ENCODE measurements at regions not wholly inside any gene's neighbourhood (a gene's known extent, or its start where the extent isn't known, plus 50 kb on each side); places are given as distances from the start of the nearest gene placed in this dataset.

- TF ChIP-seq, protein P1, sequence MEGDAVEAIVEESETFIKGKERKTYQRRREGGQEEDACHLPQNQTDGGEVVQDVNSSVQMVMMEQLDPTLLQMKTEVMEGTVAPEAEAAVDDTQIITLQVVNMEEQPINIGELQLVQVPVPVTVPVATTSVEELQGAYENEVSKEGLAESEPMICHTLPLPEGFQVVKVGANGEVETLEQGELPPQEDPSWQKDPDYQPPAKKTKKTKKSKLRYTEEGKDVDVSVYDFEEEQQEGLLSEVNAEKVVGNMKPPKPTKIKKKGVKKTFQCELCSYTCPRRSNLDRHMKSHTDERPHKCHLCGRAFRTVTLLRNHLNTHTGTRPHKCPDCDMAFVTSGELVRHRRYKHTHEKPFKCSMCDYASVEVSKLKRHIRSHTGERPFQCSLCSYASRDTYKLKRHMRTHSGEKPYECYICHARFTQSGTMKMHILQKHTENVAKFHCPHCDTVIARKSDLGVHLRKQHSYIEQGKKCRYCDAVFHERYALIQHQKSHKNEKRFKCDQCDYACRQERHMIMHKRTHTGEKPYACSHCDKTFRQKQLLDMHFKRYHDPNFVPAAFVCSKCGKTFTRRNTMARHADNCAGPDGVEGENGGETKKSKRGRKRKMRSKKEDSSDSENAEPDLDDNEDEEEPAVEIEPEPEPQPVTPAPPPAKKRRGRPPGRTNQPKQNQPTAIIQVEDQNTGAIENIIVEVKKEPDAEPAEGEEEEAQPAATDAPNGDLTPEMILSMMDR (IDR thresholded peaks at IDR 0.05), result no peak
- no peak for TF ChIP-seq POLR2A (IDR thresholded peaks at IDR 0.05)
These were observed 185.3 kb upstream of the SIX2 start for GRCh38 chr2:45194596-45194995.

Data from breast epithelium (tissue), 3 donors.